Effector memory CD4-positive, alpha-beta T cell (primary cell): ENCODE measurements at regions not wholly inside any gene's neighbourhood (a gene's known extent, or its start where the extent isn't known, plus 50 kb on each side); places are given as distances from the start of the nearest gene placed in this dataset.

ENCODE experiments used
- DNase-seq, 3 donors: peaks; one replicate each; pipeline ENCODE4 v3.0.0-alpha.2; 2020
- H3K27ac ChIP-seq: 2 replicates; pipeline ENCODE4 v1.7.0; 2013; ENCODE audit warnings: mild to moderate bottlenecking, low read length, moderate library complexity; ENCODE audit not compliant: insufficient read depth, poor library complexity, severe bottlenecking
- H3K27me3 ChIP-seq: replicated peaks from 2 replicates; pipeline ENCODE4 v1.7.0; 2013; ENCODE audit warnings: mild to moderate bottlenecking, low read length; ENCODE audit not compliant: insufficient read depth, control insufficient read depth, poor library complexity, severe bottlenecking
- H3K36me3 ChIP-seq: 2 replicates; pipeline ENCODE4 v1.7.0; 2013; ENCODE audit warnings: mild to moderate bottlenecking, low read length, moderate library complexity; ENCODE audit not compliant: control insufficient read depth, insufficient read depth
- H3K4me1 ChIP-seq: 2 replicates; pipeline ENCODE4 v1.7.0; 2013; ENCODE audit warnings: low read length, mild to moderate bottlenecking; ENCODE audit not compliant: control insufficient read depth, insufficient read depth, poor library complexity, severe bottlenecking
- H3K4me3 ChIP-seq: 2 replicates; pipeline ENCODE4 v1.7.0; 2013; ENCODE audit warnings: low read length, low read depth, mild to moderate bottlenecking; ENCODE audit not compliant: insufficient read depth, poor library complexity, severe bottlenecking
- H3K9me3 ChIP-seq: 2 replicates; pipeline ENCODE4 v1.7.0; 2013; ENCODE audit warnings: mild to moderate bottlenecking, low read length, moderate library complexity; ENCODE audit not compliant: control insufficient read depth

DNA sequence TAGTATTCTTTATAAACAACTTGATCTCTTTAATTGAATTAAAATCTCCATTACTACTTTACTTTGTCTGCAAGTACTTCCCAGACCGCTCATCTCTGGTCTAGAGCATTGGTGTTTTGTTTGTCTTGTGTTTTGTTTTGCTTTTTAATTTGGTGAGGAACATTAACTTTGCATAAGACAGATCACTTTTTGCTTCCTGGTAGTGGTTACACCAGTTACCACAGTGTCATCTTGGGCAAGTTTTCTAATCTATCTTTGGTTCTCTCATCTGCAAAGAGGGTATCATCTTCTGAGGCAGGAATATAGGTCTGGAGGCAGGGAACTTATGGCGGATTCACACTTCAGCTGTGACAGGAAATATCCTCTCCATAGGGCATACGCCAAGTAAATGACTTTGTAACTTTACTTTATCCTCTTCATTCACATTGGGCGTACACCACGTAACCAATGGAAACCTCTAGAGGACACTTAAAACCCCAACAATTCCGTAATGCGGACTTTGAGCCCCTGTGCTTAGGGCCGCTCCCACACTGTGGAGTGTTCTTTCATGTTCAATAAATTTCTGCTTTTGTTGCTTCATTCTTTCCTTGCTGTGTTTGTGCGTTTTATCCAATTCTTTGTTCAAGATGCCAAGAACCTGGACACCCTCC is 83.2 kb upstream of the JAZF1 start:
- Histone ChIP-seq H3K27me3 (no peaks in the 10 kb centered on the region), H3K4me1 (no peaks in the 10 kb centered on the region), H3K4me3 (no peak overlapping the region), H3K27ac (no peak overlapping the region), H3K9me3 (no peaks in the 10 kb centered on the region), H3K36me3 (no peaks in the 10 kb centered on the region)
- no peak for DNase-seq

DNA sequence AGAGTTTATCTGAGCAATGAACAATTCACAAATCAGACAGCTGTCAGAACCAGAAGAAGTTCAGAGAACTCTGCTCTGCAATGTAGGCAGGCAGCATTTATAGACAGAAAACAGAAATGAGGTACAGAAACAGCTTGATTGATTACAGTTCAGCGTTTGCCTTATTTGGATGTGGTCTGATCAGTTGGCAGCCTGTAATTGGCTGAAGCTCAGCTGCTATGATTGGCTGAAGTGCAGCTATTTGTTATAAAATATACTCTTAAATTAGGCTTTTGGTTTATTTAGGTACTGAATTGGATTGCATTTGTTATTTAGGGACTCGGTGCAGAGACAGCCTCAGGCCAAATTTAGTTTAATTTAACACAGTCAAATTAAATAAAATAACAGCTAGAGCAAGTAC is 85.8 kb upstream of the JAZF1 start:
- no peak overlapping the region for H3K4me3 ChIP-seq
- H3K27ac ChIP-seq, result no peak overlapping the region
- H3K36me3 ChIP-seq, result no peaks in the 10 kb centered on the region
- no peaks in the 10 kb centered on the region for H3K4me1 ChIP-seq
- DNase-seq, result no peak
- H3K9me3 ChIP-seq, result no peaks in the 10 kb centered on the region
- H3K27me3 ChIP-seq, result no peaks in the 10 kb centered on the region

DNA sequence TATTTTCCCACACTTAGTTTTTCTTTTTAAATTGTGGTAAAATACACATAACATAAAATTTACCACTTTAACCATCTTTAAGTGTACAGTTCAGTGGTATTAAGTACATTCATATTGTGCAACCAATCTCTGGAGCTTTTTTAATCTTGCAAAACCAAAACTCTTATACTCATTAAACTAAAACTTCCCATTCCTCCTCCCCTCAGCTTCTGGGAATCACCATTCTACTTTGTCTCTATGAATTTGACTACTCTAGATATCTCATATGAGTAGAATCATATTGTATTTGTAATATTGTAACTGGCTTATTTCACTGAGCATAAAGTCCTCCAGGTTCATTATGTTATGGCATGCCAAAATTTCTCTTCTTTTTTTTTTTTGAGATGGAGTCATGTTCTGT is 86.4 kb upstream of the JAZF1 start:
- Histone ChIP-seq H3K27ac (no peak overlapping the region), H3K36me3 (no peaks in the 10 kb centered on the region), H3K9me3 (no peaks in the 10 kb centered on the region), H3K27me3 (no peaks in the 10 kb centered on the region), H3K4me3 (no peak overlapping the region), H3K4me1 (no peaks in the 10 kb centered on the region)
- DNase-seq, result no peak

DNA sequence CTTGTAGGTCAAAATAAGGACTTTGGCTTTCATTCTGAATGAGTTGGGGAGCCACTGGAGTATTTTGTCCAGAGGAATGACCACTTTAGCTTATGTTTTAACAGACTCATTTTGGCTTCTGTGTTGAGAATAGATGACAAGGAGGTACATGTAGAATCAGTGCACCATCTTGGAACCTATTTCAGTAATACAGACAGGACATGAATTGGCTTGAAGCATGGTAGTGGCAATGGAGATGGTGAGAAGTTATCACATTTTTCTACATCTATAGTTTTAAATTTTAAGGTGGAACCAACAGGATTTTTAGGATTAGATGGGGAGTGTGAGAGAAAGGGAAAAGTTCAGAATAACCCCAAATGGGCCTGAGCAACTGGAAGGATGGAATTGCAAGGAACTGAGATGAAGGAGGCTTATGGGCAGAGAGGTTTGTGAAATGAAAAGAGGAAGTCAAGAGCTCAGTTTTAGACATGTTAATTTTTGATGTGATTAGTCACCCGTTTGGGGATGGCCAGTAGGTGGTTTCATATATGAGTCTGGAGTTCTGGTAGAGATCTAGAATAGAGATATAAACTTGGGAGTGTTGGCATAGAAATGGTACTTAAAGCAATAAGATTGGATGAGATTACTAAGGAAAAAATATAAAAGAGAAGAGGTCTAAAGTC is 89.2 kb upstream of the JAZF1 start:
- no peak overlapping the region for H3K4me3 ChIP-seq
- no peaks in the 10 kb centered on the region for H3K9me3 ChIP-seq
- DNase-seq, result no peak
- no peaks in the 10 kb centered on the region for H3K4me1 ChIP-seq
- no peak overlapping the region for H3K27ac ChIP-seq
- H3K27me3 ChIP-seq, result no peaks in the 10 kb centered on the region
- H3K36me3 ChIP-seq, result no peaks in the 10 kb centered on the region

DNA sequence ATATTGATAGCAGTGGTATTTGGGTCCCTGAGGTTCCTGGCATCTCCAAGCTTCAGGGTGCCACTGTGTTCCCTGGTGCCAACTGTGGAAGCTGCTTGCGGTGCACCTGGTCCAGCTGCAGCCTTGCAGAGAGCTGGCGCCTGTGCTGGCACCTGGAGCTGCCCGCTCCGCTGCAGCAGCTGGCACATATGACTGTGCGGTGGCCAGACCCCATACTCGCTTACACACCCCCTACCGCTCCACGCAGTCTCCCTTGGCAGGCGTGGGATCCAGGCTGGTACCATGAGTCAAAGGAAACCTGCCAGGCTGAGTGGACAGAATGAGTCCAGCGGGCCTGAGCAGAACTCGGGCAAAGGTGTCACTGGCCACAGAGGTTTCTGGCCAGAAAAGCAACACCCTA is 89.9 kb upstream of the JAZF1 start:
- no peaks in the 10 kb centered on the region for H3K9me3 ChIP-seq
- no peaks in the 10 kb centered on the region for H3K36me3 ChIP-seq
- DNase-seq, result no peak
- no peaks in the 10 kb centered on the region for H3K4me1 ChIP-seq
- H3K4me3 ChIP-seq, result no peak overlapping the region
- H3K27ac ChIP-seq, result no peak overlapping the region
- H3K27me3 ChIP-seq, result no peaks in the 10 kb centered on the region

DNA sequence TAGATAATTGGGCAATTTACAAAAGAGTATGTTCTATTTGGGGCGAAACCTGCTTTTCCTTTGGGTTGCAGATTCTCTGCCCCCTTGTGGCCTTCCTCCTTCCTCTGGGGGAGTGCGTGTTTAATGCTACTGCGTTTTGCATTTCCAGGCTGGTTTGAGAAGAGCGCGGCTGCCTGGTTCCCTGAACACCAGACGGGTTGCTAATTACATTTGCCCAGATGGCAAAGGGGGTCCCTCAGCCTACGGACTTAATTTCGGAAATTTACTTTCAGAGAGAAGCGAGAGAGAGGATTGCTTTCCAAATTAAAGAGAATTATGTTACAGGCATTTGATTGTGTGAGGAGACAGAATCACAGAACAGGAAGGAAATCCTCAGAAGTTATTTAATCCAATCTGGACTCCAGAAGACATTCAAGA is 91.9 kb upstream of the JAZF1 start:
- Histone ChIP-seq H3K4me3 (no peak overlapping the region), H3K27me3 (no peaks in the 10 kb centered on the region), H3K27ac (no peak overlapping the region), H3K9me3 (no peaks in the 10 kb centered on the region), H3K36me3 (no peaks in the 10 kb centered on the region), H3K4me1 (no peaks in the 10 kb centered on the region)
- no peak for DNase-seq

DNA sequence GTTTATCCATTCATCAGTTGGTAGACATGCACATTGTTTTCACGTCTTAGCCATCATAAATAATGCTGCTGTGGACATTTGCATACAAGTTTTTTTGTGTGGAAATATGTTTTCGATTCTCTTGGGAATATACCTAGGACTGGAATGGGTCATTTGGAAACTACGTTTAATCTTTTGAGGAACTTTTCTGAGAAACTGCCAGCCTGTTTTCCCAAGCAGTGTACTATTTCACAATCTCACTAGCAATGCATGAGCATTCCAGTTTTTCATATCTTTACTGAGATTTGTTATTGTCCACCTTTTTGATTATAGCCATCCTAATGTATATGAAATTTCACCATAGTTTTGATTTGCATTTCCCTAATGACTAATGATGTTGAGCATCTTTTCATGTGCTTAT is 95.7 kb upstream of the JAZF1 start:
- Histone ChIP-seq H3K9me3 (no peaks in the 10 kb centered on the region), H3K27ac (no peak overlapping the region), H3K4me3 (no peak overlapping the region), H3K4me1 (no peaks in the 10 kb centered on the region), H3K27me3 (no peaks in the 10 kb centered on the region), H3K36me3 (no peaks in the 10 kb centered on the region)
- DNase-seq, result no peak

DNA sequence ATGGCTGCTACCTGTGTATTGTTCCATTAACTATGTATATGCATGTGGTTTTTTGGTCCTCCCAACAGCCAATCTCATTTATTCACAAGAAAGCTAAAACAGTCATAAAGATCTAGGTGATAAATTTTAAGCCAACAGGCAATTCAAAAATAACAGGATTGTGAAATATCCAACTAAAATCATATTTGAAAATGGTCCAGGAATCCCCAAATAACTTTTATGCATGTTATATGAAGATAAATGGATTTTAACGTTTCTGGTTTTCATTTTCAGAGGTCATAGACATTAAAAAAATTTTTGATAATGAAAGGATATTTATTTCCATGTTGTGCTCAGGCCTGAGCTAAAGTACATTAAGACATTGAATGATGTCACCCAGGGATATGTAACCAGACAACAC is 96.8 kb upstream of the JAZF1 start:
- Histone ChIP-seq H3K9me3 (no peaks in the 10 kb centered on the region), H3K27me3 (no peaks in the 10 kb centered on the region), H3K4me1 (no peaks in the 10 kb centered on the region), H3K36me3 (no peaks in the 10 kb centered on the region), H3K4me3 (no peak overlapping the region), H3K27ac (no peak overlapping the region)
- DNase-seq, result no peak

DNA sequence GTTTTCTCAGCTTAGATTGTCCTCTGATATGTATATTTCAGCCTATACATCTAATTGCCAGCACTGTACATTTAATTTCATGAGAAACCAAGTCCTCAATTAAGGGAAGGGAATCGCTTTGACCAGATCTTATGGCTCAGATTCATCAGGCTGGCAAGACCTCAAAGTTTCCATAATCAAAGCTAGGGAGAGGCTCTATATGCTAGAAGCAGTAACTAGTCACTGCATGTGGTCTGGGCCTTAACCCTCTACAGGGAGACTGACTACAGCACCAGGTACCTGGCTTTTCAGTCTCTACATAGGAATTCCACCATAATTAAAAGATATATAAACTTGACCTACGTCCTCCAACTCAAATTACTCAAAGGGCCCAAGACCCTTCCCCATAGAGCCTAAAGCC is 97.4 kb upstream of the JAZF1 start:
- Histone ChIP-seq H3K27me3 (no peaks in the 10 kb centered on the region), H3K4me1 (no peaks in the 10 kb centered on the region), H3K9me3 (no peaks in the 10 kb centered on the region), H3K4me3 (no peak overlapping the region), H3K27ac (no peak overlapping the region), H3K36me3 (no peaks in the 10 kb centered on the region)
- no peak for DNase-seq

DNA sequence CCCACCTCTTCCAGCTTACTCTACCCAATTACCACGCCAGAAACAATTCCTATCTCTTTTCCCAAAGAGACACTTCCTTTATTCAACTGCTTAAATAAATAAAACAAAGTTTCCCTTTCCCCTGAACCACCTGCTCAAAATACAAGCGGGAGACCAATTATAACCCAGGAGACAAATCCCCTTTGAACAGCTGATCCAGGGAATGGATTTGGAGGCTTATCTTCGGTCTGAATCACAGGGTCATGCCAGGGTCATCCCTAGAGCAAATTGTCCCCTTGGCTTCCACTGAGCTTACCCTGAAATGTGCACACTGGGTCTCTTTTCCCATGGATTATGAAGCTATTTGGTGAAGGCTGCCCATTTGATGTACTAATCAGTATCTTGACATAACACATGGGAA is 99.9 kb upstream of the JAZF1 start:
- H3K9me3 ChIP-seq, result no peaks in the 10 kb centered on the region
- no peaks in the 10 kb centered on the region for H3K27me3 ChIP-seq
- no peak for DNase-seq
- H3K36me3 ChIP-seq, result no peaks in the 10 kb centered on the region
- H3K4me1 ChIP-seq, result no peaks in the 10 kb centered on the region
- no peak overlapping the region for H3K4me3 ChIP-seq
- no peak overlapping the region for H3K27ac ChIP-seq
